ENCODE measurements at regions not wholly inside any gene's neighbourhood (a gene's known extent, or its start where the extent isn't known, plus 50 kb on each side); places are given as distances from the start of the nearest gene placed in this dataset.

DNA sequence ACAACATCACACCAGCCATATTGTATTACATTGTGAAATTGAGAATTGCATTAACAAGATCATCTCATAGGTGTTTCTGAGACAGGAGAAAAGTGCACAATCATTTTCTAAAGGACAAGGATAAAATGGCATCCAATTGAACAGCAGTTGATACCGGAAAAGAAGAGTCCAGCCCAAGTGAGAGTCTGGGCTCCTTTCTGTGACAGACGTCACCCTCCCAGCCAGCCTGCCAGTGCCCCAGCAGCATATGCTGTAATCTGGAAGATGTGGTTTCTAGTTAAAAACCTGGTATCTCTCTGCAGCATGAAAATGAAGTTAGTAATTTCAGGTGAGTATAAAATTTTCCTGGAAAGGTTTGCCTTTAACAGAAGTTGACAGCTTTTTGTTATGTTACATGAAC, 1531.7 kb upstream of the PIK3C3 start:
- TF ChIP-seq, protein P1, sequence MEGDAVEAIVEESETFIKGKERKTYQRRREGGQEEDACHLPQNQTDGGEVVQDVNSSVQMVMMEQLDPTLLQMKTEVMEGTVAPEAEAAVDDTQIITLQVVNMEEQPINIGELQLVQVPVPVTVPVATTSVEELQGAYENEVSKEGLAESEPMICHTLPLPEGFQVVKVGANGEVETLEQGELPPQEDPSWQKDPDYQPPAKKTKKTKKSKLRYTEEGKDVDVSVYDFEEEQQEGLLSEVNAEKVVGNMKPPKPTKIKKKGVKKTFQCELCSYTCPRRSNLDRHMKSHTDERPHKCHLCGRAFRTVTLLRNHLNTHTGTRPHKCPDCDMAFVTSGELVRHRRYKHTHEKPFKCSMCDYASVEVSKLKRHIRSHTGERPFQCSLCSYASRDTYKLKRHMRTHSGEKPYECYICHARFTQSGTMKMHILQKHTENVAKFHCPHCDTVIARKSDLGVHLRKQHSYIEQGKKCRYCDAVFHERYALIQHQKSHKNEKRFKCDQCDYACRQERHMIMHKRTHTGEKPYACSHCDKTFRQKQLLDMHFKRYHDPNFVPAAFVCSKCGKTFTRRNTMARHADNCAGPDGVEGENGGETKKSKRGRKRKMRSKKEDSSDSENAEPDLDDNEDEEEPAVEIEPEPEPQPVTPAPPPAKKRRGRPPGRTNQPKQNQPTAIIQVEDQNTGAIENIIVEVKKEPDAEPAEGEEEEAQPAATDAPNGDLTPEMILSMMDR (IDR thresholded peaks at IDR 0.05): no peak
- TF ChIP-seq POLR2A (IDR thresholded peaks at IDR 0.05): no peak

Measured in ovary (tissue), 3 donors.